ENCODE measurements at regions not wholly inside any gene's neighbourhood (a gene's known extent, or its start where the extent isn't known, plus 50 kb on each side); places are given as distances from the start of the nearest gene placed in this dataset.
"Not testable (repeated sequence)": the region's sequence is repeated elsewhere in the genome, so short reads cannot be mapped to it uniquely, and the experiment has no call there.

DNA sequence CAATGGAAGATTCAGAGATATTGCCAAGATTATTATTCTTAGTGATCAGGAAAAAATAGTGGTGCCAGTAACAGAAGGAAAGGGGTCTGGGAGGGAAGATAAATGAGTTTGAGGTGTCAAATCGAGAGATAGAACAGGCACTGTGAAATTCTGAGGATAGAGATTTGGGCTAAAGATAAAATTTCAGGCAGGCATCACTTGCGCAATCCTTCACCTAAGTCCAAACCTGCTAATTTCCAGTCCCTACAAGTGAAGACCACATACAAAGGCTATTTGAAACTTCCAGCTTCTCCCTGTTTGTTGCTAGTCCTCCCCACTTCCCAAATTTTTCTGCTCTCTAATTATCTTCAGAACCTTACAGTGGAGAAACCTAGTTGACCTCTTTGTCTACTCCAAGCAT lies 494.6 kb downstream of the MAGEE1 start:
- Histone ChIP-seq H3K27me3 (no peaks in the 10 kb centered on the region), H3K4me1 (no peaks in the 10 kb centered on the region), H3K36me3 (no peaks in the 10 kb centered on the region), H3K9me3 (no peaks in the 10 kb centered on the region), H3K27ac (replicated peaks in 1 of 4) (no peak overlapping the region), H3K4me3 (no peak overlapping the region)
- WGBS, result 67% methylated on average over 2 of the region's 2 CpGs
- intact Hi-C loops (cut with DNase I), result no loop called here
- TF ChIP-seq POLR2AphosphoS5 (IDR thresholded peaks at IDR 0.05) (no peak), POLR2A (IDR thresholded peaks at IDR 0.05; ENCODE audit: low read depth) (no peak), EP300 (IDR thresholded peaks at IDR 0.05) (no peak)
- TF ChIP-seq, protein P1, sequence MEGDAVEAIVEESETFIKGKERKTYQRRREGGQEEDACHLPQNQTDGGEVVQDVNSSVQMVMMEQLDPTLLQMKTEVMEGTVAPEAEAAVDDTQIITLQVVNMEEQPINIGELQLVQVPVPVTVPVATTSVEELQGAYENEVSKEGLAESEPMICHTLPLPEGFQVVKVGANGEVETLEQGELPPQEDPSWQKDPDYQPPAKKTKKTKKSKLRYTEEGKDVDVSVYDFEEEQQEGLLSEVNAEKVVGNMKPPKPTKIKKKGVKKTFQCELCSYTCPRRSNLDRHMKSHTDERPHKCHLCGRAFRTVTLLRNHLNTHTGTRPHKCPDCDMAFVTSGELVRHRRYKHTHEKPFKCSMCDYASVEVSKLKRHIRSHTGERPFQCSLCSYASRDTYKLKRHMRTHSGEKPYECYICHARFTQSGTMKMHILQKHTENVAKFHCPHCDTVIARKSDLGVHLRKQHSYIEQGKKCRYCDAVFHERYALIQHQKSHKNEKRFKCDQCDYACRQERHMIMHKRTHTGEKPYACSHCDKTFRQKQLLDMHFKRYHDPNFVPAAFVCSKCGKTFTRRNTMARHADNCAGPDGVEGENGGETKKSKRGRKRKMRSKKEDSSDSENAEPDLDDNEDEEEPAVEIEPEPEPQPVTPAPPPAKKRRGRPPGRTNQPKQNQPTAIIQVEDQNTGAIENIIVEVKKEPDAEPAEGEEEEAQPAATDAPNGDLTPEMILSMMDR (IDR thresholded peaks at IDR 0.05), result no peak
- DNase-seq (ENCODE audit: extremely low spot score), result no peak

DNA sequence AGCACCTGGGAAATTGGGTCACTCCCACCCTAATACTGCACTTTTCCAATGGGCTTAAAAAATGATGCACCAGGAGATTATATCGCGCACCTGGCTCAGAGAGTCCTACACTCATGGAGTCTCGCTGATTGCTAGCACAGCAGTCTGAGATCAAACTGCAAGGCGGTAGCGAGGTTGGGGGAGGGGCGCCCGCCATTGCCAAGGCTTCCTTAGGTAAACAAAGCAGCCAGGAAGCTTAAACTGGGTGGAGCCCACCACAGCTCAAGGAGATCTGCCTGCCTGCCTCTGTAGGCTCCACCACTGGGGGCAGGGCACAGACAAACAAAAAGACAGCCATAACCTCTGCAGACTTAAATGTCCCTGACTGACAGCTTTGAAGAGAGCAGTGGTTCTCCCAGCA lies 497.1 kb downstream of the MAGEE1 start:
- H3K9me3 ChIP-seq; H3K4me1 ChIP-seq; H3K4me3 ChIP-seq; H3K27ac ChIP-seq (replicated peaks in 1 of 4); DNase-seq (ENCODE audit: extremely low spot score); H3K36me3 ChIP-seq; H3K27me3 ChIP-seq; intact Hi-C loops (cut with DNase I): not testable (repeated sequence)
- 79% methylated on average over 7 of the region's 7 CpGs for WGBS

DNA sequence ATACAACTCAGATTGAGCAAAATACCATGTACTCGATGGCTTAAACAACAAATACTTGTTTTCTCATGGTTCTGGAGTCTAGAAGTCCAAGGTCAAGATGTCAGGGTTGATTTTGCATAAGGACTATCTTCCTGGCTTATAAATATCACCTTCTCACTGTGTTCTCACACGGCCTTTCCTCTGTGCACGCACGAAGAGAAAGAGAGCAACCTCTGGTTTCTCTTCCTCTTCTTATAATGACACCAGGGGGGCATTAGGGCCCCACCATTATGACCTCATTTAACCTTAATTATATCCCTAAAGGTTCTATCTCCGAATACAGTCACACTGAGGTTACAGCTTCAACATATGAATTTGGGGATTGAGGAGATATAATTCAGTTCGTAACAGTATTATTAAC lies 504.0 kb downstream of the MAGEE1 start:
- WGBS, result 74% methylated on average over 6 of the region's 6 CpGs
- H3K27ac ChIP-seq (replicated peaks in 1 of 4), result no peak overlapping the region
- intact Hi-C loops (cut with DNase I), result no loop called here
- DNase-seq (ENCODE audit: extremely low spot score), result no peak
- no peak overlapping the region for H3K4me3 ChIP-seq
- H3K4me1 ChIP-seq, result no peaks in the 10 kb centered on the region
- H3K36me3 ChIP-seq, result no peaks in the 10 kb centered on the region
- no peak for TF ChIP-seq EP300 (IDR thresholded peaks at IDR 0.05)
- TF ChIP-seq POLR2A (IDR thresholded peaks at IDR 0.05; ENCODE audit: low read depth), result no peak
- TF ChIP-seq, protein P1 (IDR thresholded peaks at IDR 0.05), result no peak
- TF ChIP-seq POLR2AphosphoS5 (IDR thresholded peaks at IDR 0.05), result no peak
- no peaks in the 10 kb centered on the region for H3K9me3 ChIP-seq
- no peaks in the 10 kb centered on the region for H3K27me3 ChIP-seq

DNA sequence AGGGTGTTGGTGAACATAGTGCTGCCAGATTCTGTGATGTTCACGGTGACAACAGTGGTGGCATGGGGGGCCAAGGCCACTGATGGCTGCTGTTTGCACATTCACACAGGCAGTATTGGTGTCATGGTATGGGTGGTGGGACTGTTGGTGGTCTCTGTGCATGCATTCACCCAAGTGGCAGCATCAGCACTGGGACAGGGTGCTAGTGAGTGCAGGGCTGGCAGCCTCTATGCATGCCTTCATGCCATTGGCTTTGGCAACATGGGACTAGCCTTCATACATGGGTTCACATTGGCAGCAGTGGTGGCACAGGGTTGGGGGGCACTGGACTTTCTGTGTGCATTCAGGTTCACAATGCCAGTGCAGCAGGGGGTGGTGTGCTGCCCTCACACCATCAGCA lies 489.7 kb upstream of the FGF16 start:
- H3K9me3 ChIP-seq, result peaks cover 0 to 42% (median 0%) of the 10 kb centered on the region in 4 donors
- H3K4me3 ChIP-seq, result no peak overlapping the region
- intact Hi-C loops (cut with DNase I), result no loop called here
- TF ChIP-seq, protein P1 (IDR thresholded peaks at IDR 0.05), result no peak
- TF ChIP-seq POLR2A (IDR thresholded peaks at IDR 0.05; ENCODE audit: low read depth) (no peak), EP300 (IDR thresholded peaks at IDR 0.05) (no peak), POLR2AphosphoS5 (IDR thresholded peaks at IDR 0.05) (no peak)
- no peaks in the 10 kb centered on the region for H3K27me3 ChIP-seq
- no peak for DNase-seq (ENCODE audit: extremely low spot score)
- H3K27ac ChIP-seq (replicated peaks in 1 of 4), result no peak overlapping the region
- H3K36me3 ChIP-seq, result no peaks in the 10 kb centered on the region
- no peaks in the 10 kb centered on the region for H3K4me1 ChIP-seq
- no CpG with 5 or more reads among the region's 1 CpG for WGBS

DNA sequence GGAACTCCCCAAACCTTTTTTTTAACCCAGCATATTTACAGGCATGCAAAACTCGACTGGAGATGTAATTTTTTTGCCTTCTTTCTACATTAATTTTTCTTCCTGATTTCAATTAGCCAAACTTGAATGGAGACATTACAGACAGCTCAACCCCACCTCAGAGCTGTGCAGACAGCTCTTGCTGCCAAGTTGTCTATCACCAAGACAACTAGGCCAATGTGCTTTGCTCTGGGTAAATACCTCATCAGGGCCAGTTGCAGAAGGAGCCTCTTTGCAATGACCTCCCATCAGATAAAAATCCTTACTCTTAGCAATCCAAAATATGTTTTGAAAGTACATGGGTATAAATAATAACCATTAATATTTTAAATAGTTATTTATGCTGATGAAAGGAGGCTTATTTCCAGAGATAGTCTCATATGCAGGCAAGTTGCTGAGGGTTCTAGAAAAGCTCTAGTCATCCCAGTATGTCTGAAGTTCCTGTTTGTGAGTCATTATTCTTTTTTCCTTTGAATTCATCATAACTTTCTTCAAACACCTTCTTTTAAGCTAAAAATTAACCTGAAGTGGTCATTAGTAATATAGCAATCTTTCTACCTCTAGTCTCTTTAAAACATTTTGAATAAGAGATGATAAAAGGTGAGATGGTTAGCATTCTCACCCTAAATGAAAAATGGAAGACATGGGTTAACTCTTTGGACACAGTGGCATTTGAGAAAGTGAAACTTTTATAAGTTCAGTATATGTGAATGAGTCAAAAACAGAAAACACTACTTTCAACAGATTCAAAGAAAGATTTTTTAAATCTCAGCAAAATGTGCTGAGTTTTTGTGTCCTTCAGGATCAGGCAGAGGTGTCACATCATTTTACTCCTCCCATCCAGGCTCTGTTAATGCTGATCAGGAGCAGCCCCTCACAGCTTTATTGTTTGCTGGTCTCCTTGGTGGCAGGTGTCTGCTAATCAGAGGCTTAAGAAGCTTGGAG lies 475.5 kb upstream of the FGF16 start:
- no peaks in the 10 kb centered on the region for H3K36me3 ChIP-seq
- no peaks in the 10 kb centered on the region for H3K27me3 ChIP-seq
- peaks cover 0 to 19% (median 0%) of the 10 kb centered on the region in 4 donors for H3K4me1 ChIP-seq
- TF ChIP-seq POLR2AphosphoS5 (IDR thresholded peaks at IDR 0.05) (no peak), POLR2A (IDR thresholded peaks at IDR 0.05; ENCODE audit: low read depth) (no peak), EP300 (IDR thresholded peaks at IDR 0.05) (no peak)
- TF ChIP-seq, protein P1 (IDR thresholded peaks at IDR 0.05), result no peak
- H3K27ac ChIP-seq (replicated peaks in 1 of 4), result no peak overlapping the region
- DNase-seq (ENCODE audit: extremely low spot score), result no peak
- intact Hi-C loops (cut with DNase I), result no loop called here
- no peak overlapping the region for H3K4me3 ChIP-seq
- WGBS, result 32% methylated on average over 1 of the region's 1 CpG
- H3K9me3 ChIP-seq, result no peaks in the 10 kb centered on the region
